ENCODE measurements at regions not wholly inside any gene's neighbourhood (a gene's known extent, or its start where the extent isn't known, plus 50 kb on each side); places are given as distances from the start of the nearest gene placed in this dataset.
"Not testable (repeated sequence)": the region's sequence is repeated elsewhere in the genome, so short reads cannot be mapped to it uniquely, and the experiment has no call there.

- no peak for DNase-seq (ENCODE audit: low spot score)
Observed at GRCh38 chr14:45972416-45972815, 679.2 kb downstream of the RPL10L start.

- DNase-seq (ENCODE audit: low spot score), result no peak
Observed at GRCh38 chr14:45970621-45971020, 681.0 kb downstream of the RPL10L start.

GRCh38 chr14:45968037-45968436 lies 683.5 kb downstream of the RPL10L start:
- no peak for DNase-seq (ENCODE audit: low spot score)

GRCh38 chr14:45949479-45949878 lies 696.5 kb upstream of the MIS18BP1 start:
- DNase-seq (ENCODE audit: low spot score), result no peak

GRCh38 chr14:45947830-45948229 lies 694.8 kb upstream of the MIS18BP1 start:
- no peak for DNase-seq (ENCODE audit: low spot score)

- DNase-seq (ENCODE audit: low spot score), result no peak
Observed at GRCh38 chr14:45946251-45946650, 693.2 kb upstream of the MIS18BP1 start.

GRCh38 chr14:45940318-45940717 lies 687.3 kb upstream of the MIS18BP1 start:
- no peak for DNase-seq (ENCODE audit: low spot score)

GRCh38 chr14:45939572-45939971 lies 686.6 kb upstream of the MIS18BP1 start:
- DNase-seq (ENCODE audit: low spot score), result no peak

- not testable (repeated sequence) for DNase-seq (ENCODE audit: low spot score)
Observed at GRCh38 chr14:45919995-45920394, 667.0 kb upstream of the MIS18BP1 start.

GRCh38 chr14:45916340-45916953 lies 663.4 kb upstream of the MIS18BP1 start:
- DNase-seq (ENCODE audit: low spot score), result no peak

GRCh38 chr14:45907782-45908181 lies 654.8 kb upstream of the MIS18BP1 start:
- no peak for DNase-seq (ENCODE audit: low spot score)

- peak; percentile 2 for DNase-seq (ENCODE audit: low spot score)
Observed at GRCh38 chr14:45906257-45906656, 653.3 kb upstream of the MIS18BP1 start.

GRCh38 chr14:45905672-45906071 lies 652.7 kb upstream of the MIS18BP1 start:
- DNase-seq (ENCODE audit: low spot score), result no peak

GRCh38 chr14:45904314-45904713 lies 651.3 kb upstream of the MIS18BP1 start:
- no peak for DNase-seq (ENCODE audit: low spot score)

- DNase-seq (ENCODE audit: low spot score), result no peak
Observed at GRCh38 chr14:45902241-45902640, 649.2 kb upstream of the MIS18BP1 start.

- DNase-seq (ENCODE audit: low spot score), result no peak
Observed at GRCh38 chr14:45897439-45897838, 644.4 kb upstream of the MIS18BP1 start.

- no peak for DNase-seq (ENCODE audit: low spot score)
Observed at GRCh38 chr14:45893127-45893526, 640.1 kb upstream of the MIS18BP1 start.

- DNase-seq (ENCODE audit: low spot score), result no peak
Observed at GRCh38 chr14:45891417-45892080, 638.5 kb upstream of the MIS18BP1 start.

- not testable (repeated sequence) for DNase-seq (ENCODE audit: low spot score)
Observed at GRCh38 chr14:45888766-45889285, 635.8 kb upstream of the MIS18BP1 start.

- no peak for DNase-seq (ENCODE audit: low spot score)
Observed at GRCh38 chr14:45877981-45878380, 625.0 kb upstream of the MIS18BP1 start.

GRCh38 chr14:45868863-45869262 lies 615.9 kb upstream of the MIS18BP1 start:
- DNase-seq (ENCODE audit: low spot score), result no peak

GRCh38 chr14:45868377-45868776 lies 615.4 kb upstream of the MIS18BP1 start:
- DNase-seq (ENCODE audit: low spot score), result no peak

- DNase-seq (ENCODE audit: low spot score), result no peak
Observed at GRCh38 chr14:45867046-45867894, 614.3 kb upstream of the MIS18BP1 start.

Measured in activated CD4-positive, alpha-beta T cell treated with anti-CD3 and anti-CD28 coated beads, Interleukin-2, Interleukin-4, amounts not matched to agents 100 ng/mL and 50 ng/mL, durations not matched to agents 16 hours and 8 hours (primary cell).